Suppressor macrophage (primary cell): ENCODE measurements at regions not wholly inside any gene's neighbourhood (a gene's known extent, or its start where the extent isn't known, plus 50 kb on each side); places are given as distances from the start of the nearest gene placed in this dataset.
"Not testable (repeated sequence)": the region's sequence is repeated elsewhere in the genome, so short reads cannot be mapped to it uniquely, and the experiment has no call there.

Experiments used
- DNase-seq, 4 experiments: peaks; one replicate each; pipeline ENCODE4 v3.0.0-alpha.2; 2020 to 2022

DNA sequence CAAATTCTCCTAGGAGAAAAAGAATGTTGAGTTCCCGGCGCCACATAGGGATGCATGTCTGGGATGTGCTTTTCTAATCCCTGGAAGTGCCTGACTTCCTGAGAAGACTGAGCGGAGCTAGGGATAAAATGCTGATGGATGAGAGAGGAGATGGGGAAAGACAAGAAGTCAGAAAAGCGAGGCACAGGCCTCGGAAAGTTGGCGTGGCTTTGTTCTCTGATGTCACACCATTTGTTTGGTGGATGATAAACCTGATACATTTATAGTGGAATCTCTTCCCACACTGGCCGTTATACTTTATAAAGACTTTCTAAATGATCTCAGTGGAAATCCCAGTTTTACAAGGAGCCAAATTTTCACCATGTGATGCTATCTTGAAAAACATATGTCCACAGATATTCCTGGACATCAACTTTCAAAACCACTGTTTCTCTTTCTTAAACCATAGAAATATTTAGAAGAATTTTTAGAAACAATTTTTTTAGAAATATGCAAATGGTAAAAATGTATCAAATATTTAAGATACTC is 188.8 kb upstream of the SVIL start:
- no peak for DNase-seq

DNA sequence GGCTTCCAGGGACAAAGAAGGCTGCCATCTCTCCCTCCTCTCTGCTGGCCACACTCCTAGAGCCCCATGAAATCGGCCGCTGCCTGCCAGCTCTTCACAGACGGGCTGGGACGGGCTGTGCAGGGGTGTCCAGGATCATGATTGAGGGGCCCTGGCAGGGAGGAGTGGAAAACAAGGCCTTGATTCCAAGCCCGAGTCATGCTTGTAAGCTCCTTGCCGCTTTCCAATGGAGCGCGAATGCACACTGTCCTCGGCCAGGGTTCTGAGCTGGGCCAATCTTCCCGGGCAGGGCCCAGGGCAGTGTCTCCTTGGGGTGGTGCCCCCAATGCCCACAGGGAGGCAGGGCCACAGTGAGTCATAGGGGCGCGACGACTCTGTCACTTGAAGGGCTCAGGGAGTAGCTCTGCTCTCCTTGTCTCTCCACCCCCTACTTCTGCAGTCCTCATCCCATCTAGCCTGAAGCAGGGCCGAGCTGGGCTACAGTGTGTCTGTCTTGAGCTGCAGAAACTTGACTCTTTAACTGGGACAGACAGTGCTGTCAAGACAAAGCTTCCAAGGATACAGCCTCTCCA is 186.2 kb upstream of the SVIL start:
- no peak for DNase-seq

DNA sequence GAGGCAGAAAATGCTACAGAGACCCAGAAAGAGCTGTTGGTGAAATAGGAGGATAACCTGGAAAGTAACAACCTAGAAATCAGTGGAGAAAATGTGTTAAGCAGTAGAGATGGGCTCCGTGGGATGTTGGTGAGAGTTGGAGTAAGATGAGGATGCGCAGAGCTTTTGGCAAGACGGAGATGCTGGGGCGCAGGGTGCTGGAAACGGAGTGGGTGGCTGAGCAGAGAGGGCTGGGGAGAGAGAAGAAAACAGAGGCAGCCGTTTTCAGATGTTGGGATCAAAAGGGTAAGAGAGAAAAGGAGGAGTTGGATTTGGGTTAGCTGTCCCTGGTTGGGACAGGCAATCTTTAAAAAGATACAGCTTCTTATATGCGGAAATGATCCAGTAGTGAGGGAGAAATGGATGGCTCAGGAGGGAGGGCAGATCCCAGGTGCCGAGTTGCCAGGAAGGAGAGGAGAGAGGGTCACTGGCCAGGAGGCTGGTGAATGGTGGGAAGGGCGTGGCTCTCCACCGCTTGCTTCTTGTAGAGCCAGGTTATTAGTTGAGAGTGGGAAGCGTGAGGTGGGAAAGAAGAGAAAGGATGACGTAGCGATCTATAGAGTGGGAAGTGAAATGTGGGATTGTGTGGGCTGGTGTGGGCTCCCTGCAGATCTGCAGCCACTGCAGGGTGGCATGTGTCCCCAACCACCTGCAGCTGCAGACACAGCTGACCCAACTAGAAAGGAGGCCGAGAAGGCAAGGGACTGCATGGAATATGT is 182.2 kb upstream of the SVIL start:
- DNase-seq = no peak

DNA sequence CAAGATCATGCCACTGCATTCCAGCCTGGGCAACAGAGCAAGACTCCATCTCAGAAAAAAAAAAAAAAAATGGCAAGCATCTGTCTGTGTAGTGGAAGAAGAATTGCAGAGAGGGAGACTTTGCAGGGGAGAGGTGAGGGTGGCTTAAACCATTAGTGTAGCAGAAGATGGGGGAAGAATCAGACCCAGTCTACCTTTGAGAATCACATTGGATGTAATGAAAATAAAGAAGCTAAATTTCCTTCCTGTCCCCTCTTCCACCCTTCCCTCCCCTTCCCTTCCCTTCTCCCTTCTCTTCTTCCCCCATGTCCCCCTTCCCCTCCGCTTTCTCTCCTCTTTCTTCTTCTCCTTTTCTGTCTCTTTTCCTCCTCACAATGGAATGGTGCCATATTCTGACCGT is 180.8 kb upstream of the SVIL start:
- DNase-seq = no peak

DNA sequence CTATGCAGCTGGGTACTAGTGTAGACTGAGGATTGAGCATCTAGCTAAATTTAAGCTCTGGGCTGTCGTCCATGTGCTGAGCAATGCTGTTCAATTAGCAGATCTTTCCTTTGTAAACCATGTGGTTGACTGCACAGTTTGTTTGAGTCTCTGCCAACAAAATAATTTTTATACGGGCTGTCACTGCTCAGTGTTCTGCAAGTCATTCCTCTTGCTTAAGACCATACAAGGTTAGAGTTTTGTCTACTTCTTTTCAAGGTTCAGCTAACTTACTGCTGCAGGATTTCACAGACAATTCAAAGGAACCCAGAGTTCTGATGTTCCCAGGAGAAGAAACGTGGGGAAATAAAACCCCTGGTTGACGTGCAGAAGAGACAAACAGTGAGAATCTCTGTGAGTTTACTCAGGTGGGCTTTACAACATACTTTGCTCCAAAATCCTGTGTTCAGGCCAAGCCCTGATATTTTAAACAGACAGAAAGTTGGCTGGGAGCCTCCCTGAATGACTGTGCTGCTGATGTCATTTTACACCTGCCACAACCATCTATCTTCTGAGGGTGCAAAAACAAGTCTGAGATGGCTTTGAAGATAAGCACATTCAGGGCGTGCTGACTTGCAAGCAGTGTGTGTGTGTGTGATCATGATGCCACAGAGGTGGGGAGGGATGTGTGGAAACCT is 177.1 kb upstream of the SVIL start:
- peak in 1 of 4 experiments; percentile 32 for DNase-seq

DNA sequence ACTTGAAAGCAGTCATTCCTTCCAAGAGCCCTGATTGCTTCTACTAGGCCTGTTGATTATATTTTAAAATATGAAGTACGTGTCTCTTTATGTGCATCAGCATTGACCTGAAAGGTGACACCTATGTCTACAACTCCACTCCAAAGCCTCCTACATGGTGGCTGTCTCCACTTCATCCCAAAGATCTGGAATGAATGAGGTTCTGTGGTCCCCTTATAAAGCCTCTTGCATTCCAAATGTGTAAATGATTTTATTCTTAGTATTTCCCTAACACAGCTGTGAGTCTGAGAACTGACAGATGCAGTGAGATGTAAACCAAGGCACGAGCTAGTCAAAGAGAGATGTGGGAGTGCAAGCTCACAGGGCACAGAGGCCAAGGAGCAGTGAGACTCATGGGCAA is 176.0 kb upstream of the SVIL start:
- no peak for DNase-seq

DNA sequence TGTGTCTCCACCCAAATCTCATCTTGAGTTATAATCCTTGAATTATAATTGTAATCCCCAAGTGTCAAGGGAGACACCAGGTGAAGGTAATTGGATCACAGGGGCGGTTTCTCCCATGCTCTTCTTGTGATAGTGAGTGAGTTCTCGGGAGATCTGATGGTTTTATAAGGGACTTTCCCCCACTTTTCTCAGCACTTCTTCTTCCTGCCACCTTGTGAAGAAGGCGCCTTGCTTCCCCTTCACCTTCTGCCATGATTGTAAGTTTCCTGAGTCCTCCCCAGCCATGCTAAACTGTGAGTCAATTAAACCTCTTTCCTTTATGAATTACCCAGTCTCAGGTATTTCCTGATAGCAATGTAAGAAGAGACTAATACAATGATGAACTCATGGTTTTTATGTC is 175.5 kb upstream of the SVIL start:
- DNase-seq = not testable (repeated sequence)

DNA sequence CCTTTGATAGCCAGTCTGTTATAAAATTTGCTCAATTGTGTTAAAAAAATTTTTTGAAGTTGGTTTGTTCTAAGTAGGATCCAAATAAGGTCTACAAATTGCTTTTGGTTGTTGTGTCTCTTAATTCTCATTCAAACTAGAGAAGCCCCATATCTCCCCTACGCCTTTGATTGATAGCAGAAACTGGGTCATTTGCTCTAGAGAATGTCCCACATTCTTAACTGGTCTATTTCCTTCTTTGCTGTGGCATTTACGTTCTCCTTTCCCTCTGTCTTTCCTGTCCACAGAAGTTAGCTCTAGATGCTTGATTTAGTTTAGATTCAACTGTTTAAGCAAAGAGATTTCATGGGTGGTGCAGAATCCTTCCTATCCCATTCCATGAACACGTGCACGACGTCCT is 174.6 kb upstream of the SVIL start:
- DNase-seq = no peak

DNA sequence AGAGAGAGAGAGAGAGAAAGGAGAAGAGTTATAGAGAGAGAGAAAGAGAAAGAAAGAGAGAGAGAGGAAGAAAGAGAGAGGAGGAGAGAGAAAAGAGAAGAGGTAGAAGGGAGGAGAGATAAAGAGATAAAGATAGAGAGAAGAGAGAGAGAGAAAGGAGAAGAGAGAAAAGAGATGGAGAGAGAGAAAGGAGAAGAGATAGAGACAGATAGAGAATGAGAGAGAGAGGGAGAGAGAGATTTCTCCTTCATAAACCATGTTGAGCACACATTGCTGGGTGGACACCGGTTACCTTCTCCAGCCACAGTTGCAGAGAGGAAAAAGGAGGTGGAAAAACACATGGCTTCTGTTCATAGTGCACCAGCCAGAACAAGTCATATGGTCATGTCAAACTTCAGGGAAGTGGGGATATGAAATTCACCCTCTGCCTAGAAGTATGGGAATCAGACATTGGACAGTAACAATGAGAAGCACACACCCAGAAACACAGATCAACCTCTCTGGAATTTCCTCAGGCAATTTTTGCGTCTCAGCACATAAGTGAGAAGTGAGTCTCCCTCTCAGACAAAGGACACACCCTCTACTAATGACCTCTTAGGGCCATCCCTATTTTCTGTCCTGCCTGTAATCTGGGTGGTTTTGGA is 172.5 kb upstream of the SVIL start:
- DNase-seq = no peak

DNA sequence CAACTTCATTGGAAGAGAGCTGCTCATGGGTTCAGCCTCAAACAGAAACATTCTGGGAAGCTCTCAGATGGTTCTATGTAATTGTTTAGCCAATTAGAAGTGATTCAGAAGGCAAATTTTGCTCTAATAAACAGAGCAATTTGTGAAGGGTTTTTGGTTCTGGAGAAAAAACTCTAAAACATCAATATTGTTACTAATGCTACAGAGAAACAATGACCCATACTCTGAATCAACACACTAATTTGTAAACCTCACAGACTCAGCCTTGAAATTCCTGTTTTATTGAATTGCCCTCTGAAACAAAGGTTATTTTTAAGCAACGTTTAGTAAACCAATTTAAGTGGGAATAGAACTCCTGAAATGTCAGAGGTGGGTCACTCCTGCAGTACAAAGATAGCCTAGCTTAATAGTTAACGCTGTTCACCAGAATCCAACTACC is 171.6 kb upstream of the SVIL start:
- DNase-seq = no peak

DNA sequence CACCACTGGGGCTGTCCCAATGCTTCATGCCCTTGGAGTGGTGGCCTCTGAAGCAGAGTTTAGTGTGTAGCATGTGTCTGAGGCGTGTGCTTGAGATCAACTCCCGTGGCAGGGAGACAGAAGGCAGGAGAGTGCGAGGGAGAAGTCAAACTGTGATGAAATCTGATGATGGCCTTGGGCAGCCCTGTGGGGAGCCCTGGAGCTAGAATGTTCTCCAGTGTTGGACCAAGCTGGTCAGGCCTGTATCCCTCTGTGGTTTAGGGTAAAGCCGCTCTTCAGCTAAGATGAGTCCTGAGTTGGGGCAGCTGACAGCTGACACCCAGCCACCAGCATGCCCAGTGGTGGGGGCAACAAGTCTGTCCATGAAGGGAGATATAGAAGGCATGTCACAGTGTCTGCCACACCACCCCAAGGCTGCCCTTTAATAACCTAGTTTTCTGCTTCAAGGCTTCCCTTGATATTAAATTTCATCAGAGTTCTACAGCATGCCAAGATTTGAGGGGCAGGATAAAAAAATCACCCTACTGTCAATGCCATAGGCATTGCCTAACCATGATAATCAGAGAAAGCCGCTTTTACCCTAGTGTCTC is 170.5 kb upstream of the SVIL start:
- no peak for DNase-seq

DNA sequence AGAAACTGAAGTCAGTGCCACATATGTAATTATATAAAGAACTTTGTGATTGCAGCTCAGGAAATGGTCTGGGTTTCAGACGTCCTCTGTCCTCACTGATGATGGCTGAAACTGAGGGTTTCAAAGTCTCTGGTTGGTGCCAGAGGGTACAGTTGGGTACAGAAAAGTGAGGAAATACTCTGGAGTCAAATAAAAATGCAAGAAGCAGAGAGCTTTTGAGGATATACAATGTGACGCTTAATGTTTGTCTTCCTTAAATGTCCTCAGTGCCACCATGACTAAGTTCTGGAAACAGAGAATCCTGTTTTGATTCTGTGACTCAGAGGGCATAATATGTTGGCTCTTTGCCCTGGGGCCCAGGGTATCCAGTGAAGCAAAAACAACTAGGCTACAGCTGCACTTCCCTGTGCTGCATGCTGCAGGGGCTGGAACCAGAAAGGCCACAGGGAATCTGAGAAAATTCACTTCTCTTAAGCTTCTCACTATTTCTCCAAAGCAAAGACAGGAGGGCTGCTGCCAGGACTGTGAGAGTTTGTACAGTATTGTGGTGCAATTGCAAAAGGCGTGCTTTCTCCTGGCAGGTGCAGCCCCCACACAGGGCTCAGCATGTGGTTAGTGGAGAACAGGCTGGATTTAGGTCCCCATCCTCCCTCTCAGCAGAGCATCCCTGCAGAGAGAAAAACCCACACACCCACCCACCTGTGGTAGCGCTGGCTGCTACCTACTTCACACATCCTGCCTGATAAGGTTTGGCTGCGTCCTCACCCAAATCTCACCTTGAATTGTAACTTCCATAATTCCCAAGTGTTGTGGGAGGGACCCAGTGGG is 169.5 kb upstream of the SVIL start:
- peak; percentile 80 to 96 (median 89) for DNase-seq

DNA sequence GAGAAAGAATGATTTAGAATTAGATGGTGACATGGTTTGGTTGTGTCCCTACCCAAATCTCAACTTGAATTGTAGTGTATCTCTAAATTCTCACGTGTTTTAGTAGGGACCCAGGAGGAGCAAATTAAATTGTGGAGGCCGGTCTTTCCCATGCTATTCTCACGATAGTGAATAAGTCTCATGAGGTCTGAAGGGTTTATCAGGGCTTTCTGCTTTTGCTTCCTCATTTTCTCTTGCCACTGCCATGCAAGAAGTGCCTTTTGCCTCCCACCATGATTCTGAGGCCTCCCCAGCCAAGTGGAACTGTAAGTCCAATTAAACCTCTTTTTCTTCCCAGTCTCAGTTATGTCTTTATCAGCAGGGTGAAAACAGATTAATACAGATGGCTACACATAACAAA is 167.4 kb upstream of the SVIL start:
- DNase-seq = peak; percentile 31 to 70 (median 59)

DNA sequence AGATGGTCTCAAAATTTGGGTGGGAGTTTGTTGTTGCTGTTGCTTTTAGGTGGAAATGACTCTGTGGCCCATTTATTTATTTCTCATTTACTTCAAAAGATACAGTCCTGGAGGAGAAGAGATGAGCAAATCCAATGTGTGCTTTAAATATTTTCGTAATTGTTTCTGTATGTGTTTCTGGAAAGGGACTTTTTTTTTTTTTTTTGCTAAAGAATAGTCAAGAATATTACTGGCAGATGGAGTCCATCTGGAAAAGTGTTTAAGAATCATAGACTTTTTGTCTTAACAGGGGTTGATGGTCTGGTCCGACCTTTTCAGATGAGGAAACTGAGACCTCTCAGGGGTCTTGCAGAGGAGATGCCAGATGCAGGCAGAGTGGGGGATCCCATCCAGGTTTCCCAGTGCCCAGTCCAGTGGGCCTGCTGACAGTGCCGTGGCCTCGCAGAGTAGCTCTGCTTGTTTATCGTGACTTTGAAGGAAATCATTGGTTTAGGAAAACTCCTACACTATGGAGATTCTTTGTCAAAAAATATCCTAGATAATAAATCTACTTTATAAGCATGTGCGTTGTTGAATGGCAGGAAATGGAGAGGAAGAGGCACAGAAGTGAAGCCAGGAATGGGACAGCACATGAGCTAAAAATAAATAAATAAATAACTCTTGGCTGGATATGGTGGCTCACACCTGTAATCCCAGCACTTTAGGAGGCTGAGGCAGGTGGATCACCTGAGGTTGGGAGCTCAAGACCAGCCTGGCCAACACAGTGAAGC is 164.3 kb upstream of the SVIL start:
- DNase-seq = no peak

DNA sequence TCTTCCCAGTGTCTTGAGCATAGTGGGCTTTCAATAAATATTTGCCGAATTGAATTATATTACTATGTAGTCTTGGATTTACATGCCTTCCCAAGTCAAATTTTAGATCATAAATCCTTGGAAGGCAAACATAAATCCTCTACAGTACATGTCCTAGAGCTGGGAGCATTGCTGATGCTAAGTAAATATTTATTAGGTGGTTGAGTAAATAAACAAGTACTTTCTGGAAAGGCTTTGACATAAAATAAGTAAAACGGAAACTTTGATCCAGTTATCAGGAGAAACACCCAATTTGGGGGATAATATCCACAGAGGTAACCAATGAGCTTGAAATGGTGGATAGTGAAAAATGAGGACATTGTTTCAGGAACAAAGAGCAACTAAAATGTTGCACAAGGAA is 162.8 kb upstream of the SVIL start:
- DNase-seq = no peak

DNA sequence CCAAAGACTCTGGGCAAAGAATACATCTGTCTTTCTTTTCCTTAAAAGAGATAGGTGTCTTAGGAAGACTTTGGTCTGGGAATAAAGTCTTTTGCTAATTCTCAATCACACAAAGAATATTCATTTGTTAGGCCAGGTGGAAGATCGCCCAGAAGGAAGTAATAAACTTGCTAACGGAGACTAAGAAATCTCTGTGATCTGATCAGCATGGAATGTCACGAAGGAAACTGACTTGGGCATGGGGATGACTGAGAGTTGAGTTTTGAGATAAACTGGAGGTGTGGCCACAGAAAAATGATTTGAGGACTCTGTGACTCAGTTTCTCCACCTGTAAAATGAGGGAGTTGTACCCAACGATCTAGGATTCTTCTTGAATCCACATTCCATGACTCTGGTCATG is 161.1 kb upstream of the SVIL start:
- DNase-seq = no peak

DNA sequence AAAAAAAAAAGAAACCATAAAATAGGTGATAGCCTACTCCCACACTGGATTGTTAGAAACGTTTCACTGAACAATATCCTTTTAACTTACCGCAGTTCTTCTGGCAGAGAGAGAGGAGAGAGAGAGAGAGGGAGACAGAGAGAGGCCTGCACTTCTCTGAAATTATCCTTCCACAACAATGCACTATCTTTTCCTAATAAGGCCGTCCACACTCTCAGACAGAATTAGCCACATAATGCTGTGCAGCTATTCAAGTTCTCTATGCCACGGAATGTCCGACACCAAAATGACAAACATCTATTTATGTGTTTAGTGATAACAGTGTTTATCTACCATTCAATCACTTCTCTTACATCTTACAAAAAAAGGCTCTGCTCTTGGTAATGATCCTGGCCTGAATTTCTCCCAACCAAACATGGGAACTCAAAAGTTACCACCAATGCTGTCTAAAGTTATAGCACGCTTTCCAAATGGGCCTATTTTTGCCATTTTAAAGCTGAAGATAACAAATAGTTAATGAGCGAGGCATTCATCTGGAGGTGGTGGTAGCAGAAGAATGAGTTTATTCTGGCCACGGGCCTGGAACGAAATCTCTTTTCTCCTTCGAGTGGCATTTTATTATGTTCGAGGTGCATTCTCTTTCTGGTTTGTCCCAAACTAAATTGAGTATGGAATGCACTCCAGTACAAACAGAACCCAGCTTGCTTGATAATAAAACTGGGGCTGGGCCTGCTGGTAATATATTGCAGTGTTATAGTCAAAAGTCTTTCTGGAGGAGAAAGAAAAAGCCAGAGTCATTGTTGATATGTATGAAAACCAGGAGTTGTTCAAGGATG is 160.2 kb upstream of the SVIL start:
- DNase-seq = no peak

DNA sequence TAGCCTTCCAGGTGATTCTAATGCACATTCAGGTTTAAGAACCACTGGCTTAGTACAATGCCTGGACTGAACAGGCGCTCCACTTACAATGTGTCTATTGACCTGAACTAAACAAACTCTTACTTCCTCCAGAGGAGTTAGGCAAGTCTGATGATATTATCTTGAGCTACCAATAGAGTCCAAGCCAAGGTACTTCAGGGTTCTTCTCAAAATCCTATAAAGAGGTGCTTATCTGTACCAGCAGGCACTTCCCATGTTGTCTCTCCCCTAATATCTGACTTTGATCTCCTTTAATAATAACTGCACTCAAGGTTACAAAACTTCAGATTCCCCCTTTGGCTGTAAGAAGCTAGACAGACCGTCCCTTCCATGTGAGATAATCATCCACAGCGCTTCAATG is 157.0 kb upstream of the SVIL start:
- no peak for DNase-seq

DNA sequence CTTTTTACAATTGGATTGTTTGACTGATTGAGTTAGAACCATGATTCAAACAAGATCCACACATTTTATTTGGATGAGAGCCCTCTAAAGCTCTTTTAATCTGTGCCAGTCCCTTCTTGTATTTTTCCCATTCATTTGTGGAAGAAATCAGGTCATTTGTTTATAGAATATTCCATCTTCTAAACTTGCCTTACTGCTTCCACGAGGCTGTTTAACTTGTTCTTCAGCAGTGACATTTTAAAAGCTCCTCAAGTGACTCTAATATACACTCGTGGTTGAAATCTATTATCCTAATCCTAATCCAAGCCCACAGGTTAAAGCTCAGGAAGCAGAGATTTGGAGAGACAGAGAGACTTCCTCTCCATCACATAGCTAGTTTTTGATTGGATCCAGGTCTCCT is 155.4 kb upstream of the SVIL start:
- no peak for DNase-seq

DNA sequence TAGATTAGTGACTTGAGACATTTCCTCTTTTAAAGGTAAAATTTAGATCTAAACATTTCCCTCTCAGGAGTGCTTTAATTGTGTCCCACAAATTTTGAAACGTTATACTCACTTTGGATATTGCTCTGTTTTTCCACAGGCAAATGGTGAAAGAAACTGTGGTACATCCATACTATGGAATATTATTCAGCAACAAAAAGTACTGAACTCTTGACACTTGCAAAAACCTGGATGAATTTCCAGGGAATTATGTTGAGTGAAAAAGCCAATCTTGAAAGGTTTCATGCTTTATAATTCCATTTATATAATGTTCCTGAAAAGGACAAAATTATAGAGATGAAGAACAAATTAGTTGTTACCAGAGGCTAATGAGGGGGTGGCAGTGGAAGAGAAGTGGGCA is 153.3 kb upstream of the SVIL start:
- no peak for DNase-seq
